ENCODE measurements at regions not wholly inside any gene's neighbourhood (a gene's known extent, or its start where the extent isn't known, plus 50 kb on each side); places are given as distances from the start of the nearest gene placed in this dataset.

- TF ChIP-seq CTCF (conservative IDR thresholded peaks at IDR 0.05) (no peak), EZH2 (IDR thresholded peaks at IDR 0.05; ENCODE audit: low read depth) (no peak)
- no peaks in the 10 kb centered on the region for H3F3A ChIP-seq (ENCODE audit: insufficient read depth, low read depth)
- intact Hi-C loops (cut with micrococcal nuclease; ENCODE audit: unreplicated experiment), result no loop called here
Measured at GRCh38 chr2:193990868-193991267, 1666.2 kb upstream of the SLC39A10 start.

DNA sequence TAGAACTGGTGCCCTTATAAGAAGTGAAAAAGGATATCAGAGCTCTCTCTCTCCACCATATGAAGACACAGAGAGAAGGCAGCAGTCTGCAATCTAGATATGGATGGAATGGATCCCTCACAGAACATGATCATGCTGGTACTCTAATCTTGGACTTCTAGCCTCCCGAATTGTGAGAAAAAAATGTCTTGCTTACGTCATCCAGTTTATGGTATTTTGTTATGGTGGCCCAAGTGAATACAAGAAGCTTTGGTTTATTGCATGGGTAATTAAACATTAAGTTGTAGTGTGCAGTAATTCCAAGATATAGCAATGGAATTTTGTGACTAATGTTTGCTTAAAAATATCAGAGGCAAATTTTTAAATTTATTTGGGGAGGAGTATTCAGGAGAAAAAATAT is 1667.4 kb upstream of the SLC39A10 start:
- Histone ChIP-seq H3K9me2 (ENCODE audit: insufficient read depth) (no peaks in the 10 kb centered on the region), H4K20me1 (ENCODE audit: insufficient read depth) (no peaks in the 10 kb centered on the region), H3K9me3 (ENCODE audit: insufficient read depth, low read depth) (no peaks in the 10 kb centered on the region), H3F3A (ENCODE audit: insufficient read depth, low read depth) (no peaks in the 10 kb centered on the region), H3K4me3 (no peak overlapping the region), H3K79me2 (ENCODE audit: low read depth) (no peaks in the 10 kb centered on the region), H3K27me3 (ENCODE audit: insufficient read depth, low read depth) (no peaks in the 10 kb centered on the region), H3K4me2 (no peak overlapping the region), H3K27ac (no peak overlapping the region), H3K4me1 (replicated peaks; ENCODE audit: insufficient read depth) (no peaks in the 10 kb centered on the region), H3K36me3 (ENCODE audit: low read depth) (no peaks in the 10 kb centered on the region), H2AFZ (no peak overlapping the region)
- BruUV-seq (replicated peaks), result no TSS peak
- POLR2A ChIA-PET (ENCODE audit: unreplicated experiment), result interaction anchor here (0.7 kb wide), 1 partner anchor 1825 kb away, joined by 3 read pairs; no protein-coding TSS in a partner anchor
- intact Hi-C loops (cut with micrococcal nuclease; ENCODE audit: unreplicated experiment), result no loop called here
- CTCF ChIA-PET, result no interaction called here
- no peak for DNase-seq
- TF ChIP-seq EZH2 (IDR thresholded peaks at IDR 0.05; ENCODE audit: low read depth), result no peak
- TF ChIP-seq CTCF (conservative IDR thresholded peaks at IDR 0.05), result no peak

More at GRCh38 chr2:193990868-193991267, 1666.2 kb upstream of the SLC39A10 start:
- no peak for DNase-seq
- Histone ChIP-seq H3K36me3 (ENCODE audit: low read depth) (no peaks in the 10 kb centered on the region), H3K9me3 (ENCODE audit: insufficient read depth, low read depth) (no peaks in the 10 kb centered on the region), H3K79me2 (ENCODE audit: low read depth) (no peaks in the 10 kb centered on the region), H2AFZ (no peak overlapping the region), H3K27me3 (ENCODE audit: insufficient read depth, low read depth) (no peaks in the 10 kb centered on the region), H3K4me3 (no peak overlapping the region), H3K27ac (no peak overlapping the region), H4K20me1 (ENCODE audit: insufficient read depth) (no peaks in the 10 kb centered on the region), H3K4me2 (no peak overlapping the region), H3K4me1 (replicated peaks; ENCODE audit: insufficient read depth) (no peaks in the 10 kb centered on the region), H3K9me2 (ENCODE audit: insufficient read depth) (no peaks in the 10 kb centered on the region)
- no TSS peak for BruUV-seq (replicated peaks)
- POLR2A ChIA-PET (ENCODE audit: unreplicated experiment), result no interaction called here
- CTCF ChIA-PET, result no interaction called here

GRCh38 chr2:193988784-193989183 is 1668.2 kb upstream of the SLC39A10 start:
- H3K9me2 ChIP-seq (ENCODE audit: insufficient read depth), result no peaks in the 10 kb centered on the region
- no peaks in the 10 kb centered on the region for H3K4me1 ChIP-seq (replicated peaks; ENCODE audit: insufficient read depth)
- BruUV-seq (replicated peaks), result no TSS peak
- H3K27ac ChIP-seq, result no peak overlapping the region
- ChIA-PET POLR2A (ENCODE audit: unreplicated experiment) (interaction anchor here (0.7 kb wide), 1 partner anchor 255 kb away, joined by 3 read pairs; no protein-coding TSS in a partner anchor), CTCF (no interaction called here)
- H3F3A ChIP-seq (ENCODE audit: insufficient read depth, low read depth), result no peaks in the 10 kb centered on the region
- TF ChIP-seq EZH2 (IDR thresholded peaks at IDR 0.05; ENCODE audit: low read depth) (no peak), CTCF (conservative IDR thresholded peaks at IDR 0.05) (no peak)
- no peaks in the 10 kb centered on the region for H3K36me3 ChIP-seq (ENCODE audit: low read depth)
- no peak overlapping the region for H3K4me3 ChIP-seq
- no peaks in the 10 kb centered on the region for H3K9me3 ChIP-seq (ENCODE audit: insufficient read depth, low read depth)
- no peak overlapping the region for H2AFZ ChIP-seq
- no peaks in the 10 kb centered on the region for H4K20me1 ChIP-seq (ENCODE audit: insufficient read depth)
- H3K4me2 ChIP-seq, result no peak overlapping the region
- H3K27me3 ChIP-seq (ENCODE audit: insufficient read depth, low read depth), result no peaks in the 10 kb centered on the region
- intact Hi-C loops (cut with micrococcal nuclease; ENCODE audit: unreplicated experiment), result no loop called here
- no peaks in the 10 kb centered on the region for H3K79me2 ChIP-seq (ENCODE audit: low read depth)
- DNase-seq, result no peak

Measured in PC-9 (cell line).